GM19035 (cell line): ENCODE measurements at regions not wholly inside any gene's neighbourhood (a gene's known extent, or its start where the extent isn't known, plus 50 kb on each side); places are given as distances from the start of the nearest gene placed in this dataset.
A peak's percentile ranks its signal among the peaks of the same experiment; 100 is the strongest.

Experiments used
- ATAC-seq: cut with Tn5 transposase; IDR thresholded peaks from one replicate; pipeline ENCODE4 v1.9.1; 2021; ENCODE audit not compliant: unreplicated experiment

DNA sequence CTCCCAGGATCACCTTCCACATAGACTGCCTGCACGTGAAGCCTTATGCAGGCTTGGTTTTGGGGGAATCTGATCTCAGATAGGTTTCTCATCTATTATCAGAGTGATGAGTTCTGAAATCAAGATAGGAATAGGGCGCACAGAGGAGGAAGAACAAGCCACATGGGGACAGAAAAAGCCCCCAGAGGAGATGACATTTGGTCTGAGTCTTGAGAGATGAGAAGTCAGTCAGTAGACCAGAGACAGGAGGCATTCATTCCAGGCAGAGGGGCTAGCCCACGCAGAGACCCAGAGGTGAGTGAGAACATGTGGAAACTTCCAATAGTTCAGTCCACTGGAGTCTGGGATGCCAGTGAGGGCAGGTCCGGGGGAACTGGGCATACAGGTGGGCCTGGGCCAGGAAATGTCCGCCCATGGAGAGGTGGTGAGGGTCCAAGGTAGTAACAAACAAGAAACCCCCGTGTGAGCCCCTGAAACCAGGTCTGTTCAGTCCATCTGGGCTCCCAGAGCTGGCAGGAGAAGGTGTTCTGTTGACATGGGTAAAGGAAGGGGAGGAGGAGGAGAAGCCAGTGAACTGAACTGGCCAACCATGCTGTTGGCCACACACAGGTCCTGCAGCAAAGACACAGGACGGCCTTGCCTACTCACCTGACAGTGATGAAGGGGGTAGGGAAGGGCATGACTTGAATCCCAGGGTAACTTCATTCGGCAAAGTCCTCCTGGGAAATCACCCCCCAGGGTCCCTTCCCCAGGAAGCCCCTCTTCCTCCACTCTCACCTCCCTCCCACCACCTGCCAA is 69.3 kb upstream of the SMNDC1 start:
- ATAC-seq: no peak

DNA sequence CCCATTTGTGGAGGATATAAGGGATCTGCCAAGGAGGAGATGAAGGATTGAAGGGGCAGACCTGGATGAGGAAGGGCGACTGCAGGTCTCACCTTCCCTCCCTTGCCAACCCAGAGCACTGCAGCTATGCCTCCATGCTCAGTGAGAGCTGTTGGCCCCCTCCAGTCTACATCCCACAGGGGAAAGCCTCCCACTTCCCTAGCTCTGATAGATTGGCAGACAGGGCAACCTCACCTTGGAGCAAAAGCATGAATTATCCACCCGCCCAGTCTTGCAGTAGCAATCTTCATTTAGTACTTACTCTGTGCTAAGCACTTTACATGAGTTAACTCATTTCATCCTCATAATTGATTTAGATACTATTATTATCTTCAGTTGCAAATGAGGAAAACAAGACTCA is 70.4 kb upstream of the SMNDC1 start:
- no peak for ATAC-seq

DNA sequence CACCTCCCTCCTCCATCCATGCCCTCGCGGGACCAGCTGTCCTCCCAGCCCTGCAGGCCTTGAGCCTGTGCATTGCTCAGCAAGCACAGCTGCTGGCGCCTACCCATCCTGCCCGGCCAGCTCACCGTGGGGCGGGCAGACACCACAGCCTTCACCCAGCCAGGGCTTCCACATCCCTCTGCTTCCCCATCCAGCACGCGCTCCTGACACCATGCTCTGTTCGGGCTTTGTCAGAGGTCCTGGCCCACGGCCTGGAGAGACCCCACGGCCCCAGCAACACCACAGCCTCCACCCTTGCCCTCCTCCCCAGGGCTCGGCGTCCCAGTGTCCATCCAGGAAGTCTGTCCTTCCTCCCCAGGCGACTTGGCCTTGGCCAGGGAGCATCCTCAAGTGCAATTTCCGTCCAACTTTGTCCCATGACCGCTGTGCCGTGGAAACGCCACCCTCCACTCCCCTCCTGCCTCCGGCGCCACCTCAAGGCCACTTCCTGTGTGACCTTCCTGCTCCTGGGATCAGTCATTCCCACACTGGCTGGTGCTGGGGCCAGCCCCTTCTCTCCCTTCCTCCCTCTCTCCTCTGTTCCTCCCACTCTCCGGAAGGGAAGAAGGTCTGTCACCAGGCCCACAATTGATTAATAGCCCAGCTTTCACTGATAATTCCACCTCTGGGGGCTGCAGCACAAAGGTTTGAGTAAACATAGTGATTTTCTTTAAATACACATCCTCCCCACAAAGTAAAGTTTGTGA is 71.5 kb upstream of the SMNDC1 start:
- ATAC-seq: no peak

DNA sequence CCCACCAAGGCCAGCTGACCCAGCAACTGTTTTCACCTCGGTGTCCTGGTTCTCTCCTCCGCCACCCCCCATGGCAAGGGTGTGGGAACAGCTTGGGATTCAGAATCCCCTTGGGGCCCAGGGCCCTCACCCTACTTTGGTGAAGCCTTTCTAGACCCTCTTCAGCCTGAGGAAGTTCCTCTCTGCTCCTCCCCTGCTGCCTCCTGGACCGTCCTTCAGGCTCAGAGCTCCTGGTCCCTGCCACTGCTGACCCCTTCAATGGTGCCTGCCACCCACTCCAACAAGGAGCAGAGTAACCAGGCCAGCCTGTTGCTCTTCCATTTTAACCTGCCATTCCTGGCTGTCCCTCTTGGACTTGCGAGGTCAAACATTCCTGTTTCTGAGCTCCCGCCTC is 72.0 kb upstream of the SMNDC1 start:
- no peak for ATAC-seq

DNA sequence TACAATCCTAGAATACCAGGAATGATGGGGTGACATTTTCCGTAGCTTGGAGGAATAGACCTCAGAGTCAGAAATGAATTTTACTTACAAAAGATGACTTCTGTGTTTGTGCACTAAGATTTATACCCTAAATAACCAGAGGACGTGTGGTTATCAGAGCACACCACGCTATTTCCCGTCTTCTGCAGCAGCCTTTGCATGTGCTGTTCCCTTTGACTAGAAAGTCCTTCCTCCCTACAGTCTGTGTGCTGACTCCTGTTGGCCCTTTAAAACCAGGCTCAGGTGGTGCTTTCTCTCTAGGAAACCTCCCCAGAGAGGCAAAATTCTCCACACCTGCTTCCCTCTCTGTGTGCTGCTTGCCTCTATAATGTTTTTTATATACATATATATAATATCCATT is 73.3 kb upstream of the SMNDC1 start:
- no peak for ATAC-seq

DNA sequence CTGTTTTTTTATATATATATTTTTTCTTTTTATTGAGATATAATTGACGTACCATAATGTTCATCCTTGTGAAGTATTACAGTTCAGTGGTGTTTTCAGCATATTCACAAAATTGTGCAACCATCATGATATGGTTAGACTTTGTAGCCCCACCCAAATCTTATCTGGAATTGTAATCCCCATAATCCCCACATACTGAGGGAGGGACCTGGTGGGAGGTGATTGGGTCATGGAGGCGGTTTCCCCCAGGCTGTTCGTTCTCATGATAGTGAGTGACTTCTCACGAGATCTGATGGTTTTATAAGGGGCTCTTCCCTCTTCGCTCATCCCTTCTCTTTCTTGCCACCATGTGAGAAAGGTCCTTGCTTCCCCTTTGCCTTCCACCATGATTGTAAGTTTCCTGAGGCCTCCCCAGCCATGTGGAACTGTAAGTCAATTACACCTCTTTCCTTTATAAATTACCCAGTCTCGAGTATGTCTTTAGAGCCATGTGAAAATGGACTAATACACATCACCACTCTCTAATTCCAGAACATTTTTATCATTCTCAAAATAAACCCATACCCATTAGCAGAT is 73.9 kb upstream of the SMNDC1 start:
- no peak for ATAC-seq

DNA sequence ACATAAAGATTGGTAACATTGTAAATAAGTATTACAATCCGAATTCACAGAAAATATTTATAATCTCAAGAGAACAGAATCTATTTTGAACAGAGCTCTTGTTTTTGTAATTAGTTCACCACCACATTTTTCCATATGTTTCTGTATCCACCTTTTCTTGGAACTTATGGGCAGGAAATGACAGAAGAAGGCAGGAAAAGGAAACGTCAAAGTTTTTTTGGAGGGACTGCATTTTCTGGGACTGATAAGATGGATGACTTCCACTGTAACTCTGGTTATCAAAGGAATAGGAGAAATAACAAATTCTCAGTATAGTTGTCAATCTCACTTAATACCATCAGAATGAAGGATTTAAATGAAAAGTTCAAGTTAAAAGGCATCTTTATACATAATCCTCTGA is 75.1 kb upstream of the SMNDC1 start:
- no peak for ATAC-seq

DNA sequence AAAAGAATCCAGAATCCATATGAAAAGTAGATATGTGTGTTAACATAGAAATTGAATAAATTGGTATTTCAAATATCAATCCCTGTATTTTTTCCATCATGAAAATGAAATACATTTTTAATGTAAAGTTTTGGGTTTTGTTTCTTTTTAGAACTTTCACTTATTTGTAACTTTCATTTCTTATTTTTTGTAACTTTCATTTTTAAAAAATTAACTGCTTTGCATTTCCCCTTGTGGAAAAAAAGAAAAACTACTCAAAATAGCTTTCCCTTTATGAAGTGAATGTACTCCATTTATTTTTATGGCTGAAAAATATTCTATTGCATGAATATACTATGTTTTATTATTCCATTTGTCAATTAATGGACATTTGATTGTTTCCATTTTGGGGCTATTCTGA is 75.6 kb upstream of the SMNDC1 start:
- no peak for ATAC-seq

DNA sequence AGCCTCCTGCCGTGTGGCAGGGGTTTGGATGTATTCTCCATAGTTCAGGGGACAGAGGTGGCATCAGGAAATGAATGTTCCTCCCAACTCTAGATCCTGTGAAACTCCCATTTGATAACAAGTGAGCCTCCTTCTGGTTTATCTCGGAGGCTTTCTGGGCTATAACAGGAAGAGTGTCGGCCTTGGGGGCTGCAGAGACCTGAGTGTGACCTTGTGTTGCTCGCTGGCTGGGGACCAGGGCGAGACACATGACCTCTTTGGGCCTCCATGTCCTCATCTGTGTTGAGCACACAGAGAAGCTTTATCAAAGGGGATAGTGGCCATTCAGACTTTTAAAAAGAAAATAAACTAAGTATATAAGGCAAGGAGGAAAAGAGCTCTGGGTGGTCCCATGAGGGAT is 78.0 kb upstream of the SMNDC1 start:
- no peak for ATAC-seq

DNA sequence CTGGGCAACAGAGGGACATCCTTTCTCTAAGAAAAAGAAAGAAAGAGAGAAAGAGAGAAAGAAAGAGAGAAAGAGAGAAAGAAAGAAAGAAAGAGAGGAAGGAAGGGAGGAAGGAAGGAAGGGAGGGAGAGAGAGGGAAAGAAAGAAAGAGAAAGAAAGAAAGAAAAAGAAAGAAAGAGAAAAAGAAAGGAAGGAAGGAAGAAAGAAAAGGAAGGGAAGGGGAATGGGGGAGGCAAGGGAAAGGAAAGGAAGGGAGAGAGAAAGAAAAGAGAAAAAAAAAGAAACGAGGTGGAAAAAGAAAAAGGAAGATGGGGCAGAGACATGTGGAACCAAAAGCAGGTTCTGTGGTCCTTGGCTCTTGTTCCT is 82.9 kb upstream of the SMNDC1 start:
- no peak for ATAC-seq

DNA sequence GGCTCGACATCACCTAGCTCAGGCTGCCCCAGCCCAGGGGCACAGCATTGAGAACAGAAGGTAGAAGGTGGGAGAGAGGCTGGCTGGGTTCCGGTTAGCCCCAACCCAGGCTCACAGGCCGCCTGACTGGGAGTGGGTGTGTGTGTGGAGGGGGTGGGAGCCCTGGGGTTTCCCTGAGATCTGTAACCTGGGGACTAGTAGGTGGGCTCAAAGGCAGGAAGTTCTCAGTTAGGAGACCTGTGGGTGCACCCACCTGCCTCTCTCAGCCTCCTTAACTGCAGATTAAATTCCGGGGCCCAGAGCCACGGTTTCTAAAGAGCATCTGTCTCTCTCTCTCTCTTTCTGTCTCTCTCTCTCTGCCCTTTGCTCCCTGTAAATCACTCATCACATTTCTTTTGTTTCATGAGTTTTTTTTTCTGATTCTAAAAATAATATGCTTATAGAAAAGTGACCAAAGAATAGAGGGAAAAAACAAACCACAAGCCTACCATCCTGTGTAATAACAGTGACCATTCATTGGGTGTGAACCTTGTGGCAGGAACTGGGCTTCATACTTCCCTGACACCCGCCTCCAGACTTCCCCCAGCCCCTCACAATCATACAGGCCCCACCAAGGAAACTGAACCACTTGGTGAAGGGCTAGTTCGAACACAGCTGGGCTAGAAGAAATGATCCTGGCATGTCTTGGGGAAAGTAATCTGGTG is 83.4 kb upstream of the SMNDC1 start:
- ATAC-seq: peak; percentile 86

DNA sequence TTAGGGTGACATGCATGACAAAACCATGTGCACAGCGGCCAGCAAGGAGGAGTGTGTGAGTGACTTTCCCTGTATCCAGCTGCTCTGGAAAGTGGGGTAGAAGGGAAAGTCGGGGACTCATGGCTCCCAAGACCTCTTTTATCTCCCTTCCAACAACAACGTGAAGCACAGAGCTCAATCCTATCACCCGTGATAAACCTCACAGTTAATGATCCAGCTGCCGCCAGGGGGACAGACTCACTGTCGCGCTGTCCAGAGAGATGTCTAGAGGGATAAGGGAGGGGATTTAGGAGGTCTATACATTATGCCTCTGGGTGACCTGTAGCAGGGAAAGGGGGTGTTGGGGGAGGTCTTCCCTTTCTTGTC is 84.0 kb upstream of the SMNDC1 start:
- ATAC-seq: no peak

DNA sequence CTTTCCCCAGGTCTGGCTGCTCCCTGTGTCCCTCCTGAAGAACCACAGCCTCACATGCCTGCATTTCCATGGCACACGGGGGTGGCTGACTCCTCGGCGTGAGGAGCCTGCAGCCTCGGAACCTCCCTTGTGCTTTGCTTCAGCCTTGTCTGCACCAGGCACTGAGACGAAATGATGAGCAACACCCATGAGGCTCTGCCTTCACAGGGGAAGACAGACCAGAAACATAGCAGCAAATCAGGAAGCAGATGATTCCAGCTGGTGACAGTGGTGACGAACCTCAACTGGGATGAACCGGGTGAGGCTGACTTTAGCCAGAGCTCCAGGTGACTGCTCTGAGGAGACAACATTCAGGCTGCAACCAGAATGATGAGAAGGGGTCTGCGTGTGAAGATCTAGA is 84.5 kb upstream of the SMNDC1 start:
- no peak for ATAC-seq

DNA sequence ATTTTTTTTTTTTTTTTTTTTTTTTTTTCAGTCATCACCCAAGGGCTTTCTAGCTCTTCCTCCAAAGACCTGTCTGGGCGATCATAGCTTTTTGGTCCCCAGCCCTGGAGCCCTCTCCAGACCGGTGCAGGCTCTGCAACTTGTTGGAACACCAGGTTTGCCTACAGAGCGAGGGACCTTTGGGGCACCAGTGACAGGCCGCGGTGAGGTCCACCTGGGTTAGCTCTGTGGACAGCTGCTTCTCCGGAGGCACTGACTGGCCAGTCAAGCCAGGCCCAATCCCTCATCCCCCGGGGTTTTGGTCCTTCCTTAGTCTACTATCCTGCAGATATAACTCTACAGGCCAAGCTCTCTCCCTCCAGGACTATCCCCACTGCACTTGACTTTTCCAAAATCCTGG is 86.8 kb upstream of the SMNDC1 start:
- ATAC-seq: no peak

DNA sequence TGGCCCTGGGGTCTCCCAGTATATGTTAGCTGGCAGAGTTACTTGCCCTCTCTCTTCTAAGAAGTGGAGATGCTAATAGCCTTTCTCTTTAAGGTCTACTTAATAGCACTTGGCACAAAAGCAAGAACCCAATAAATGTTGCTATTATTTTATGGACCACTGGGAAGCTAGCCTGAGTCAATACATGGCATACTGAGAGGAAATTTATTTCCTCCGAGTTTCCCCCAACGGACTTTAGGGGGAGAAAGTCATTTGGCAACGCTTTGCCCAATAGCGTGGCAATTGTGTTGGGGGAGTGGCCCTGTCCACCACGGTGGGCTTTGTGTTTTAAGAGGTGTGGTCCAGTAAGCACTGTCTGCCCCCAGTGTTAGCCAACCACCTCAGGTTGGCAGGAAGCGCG is 87.4 kb upstream of the SMNDC1 start:
- ATAC-seq: no peak

DNA sequence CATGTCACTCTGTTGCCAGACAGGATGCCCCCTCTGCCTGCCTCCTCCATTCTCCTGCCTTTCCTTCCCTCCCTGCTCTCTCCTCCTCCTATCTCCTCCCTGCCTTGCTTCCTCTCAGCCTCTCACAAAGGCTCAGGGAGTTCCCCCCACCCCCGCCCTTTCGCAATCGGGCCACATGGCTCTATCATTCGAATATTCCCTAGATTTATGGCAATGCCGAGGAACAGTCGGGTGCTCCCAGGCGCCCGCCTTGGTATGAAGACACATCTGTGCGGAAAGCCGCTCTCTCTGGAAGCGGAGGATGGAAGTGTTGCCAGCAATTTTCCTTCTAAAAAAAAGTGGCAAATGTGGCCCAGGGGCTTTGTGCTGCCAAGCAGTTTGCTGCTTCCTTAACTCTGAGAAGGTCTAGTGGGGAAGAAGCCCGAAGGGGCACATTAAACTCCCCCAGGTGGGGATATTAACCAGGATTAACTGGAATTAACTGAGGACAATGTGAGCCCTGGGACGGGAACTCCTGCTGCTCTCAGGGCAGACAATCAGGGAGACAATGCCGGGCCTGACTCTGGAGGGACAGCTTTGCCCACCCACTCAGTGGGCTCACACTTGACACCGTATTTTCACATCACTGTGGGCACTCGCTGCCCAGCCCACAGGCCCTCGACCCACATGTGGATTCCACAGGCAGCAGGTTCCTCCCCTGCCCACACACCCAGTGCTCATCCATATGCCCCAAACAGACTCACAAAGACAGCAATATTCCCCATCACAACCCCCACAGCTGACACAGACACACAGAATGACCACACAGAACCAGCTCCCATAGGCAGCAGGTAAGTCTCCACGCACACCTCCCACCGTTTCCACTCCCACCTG is 88.4 kb upstream of the SMNDC1 start:
- no peak for ATAC-seq

DNA sequence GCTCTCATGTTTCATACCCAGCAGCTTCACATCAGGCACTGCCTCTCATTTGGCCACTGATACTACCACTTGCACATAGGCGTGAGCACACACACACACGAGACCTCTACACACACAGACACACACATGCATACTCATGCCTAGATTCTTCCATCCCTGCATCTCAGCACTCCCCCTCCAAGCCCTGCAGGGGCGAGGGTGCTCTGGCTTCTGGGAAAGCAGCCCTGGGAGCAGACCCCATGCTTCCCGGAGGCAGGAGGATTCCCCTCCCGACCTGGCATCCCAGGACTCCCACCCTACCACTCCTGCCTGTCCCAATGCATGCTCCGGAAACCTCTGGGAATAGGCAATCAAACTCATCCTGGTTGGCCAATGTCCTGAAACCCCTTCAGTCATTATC is 89.1 kb upstream of the SMNDC1 start:
- no peak for ATAC-seq

DNA sequence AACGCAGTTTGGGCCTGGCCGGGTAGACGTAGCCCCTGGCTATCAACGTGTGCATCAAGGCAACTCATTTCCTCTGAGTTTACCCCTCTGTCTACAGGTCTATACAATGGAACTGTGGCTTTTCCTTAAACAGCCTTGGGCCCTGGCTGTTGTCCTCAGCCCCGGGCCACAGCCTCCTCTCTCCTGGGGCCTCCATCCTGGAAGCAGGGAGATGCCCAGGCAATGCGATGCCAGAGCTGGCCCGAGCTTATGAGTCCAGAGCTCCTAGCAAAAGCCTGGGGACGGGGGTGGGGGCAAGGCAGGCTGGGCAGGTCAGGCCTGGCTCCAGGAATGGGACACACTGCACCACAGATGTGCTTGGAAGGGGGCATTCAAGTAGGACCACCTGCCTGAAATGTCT is 89.6 kb upstream of the SMNDC1 start:
- no peak for ATAC-seq

DNA sequence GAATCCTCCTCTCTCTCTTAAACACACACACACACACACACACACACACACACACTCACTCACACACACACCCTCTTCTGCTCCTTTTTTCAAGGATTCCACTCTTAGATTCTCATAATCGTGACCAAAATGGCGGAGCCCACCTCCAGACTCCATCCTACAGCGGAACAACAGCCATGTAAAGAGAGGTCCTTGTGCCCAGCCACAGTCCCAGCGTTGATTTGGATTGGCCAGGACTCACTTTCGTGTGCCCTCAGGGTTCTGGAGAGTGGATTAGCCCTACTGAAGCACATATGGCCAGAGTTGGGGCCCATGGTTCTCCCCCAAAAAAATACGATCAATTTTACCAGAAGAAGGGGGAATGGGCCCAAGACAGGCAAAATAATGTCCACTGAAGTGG is 90.2 kb upstream of the SMNDC1 start:
- ATAC-seq: no peak

DNA sequence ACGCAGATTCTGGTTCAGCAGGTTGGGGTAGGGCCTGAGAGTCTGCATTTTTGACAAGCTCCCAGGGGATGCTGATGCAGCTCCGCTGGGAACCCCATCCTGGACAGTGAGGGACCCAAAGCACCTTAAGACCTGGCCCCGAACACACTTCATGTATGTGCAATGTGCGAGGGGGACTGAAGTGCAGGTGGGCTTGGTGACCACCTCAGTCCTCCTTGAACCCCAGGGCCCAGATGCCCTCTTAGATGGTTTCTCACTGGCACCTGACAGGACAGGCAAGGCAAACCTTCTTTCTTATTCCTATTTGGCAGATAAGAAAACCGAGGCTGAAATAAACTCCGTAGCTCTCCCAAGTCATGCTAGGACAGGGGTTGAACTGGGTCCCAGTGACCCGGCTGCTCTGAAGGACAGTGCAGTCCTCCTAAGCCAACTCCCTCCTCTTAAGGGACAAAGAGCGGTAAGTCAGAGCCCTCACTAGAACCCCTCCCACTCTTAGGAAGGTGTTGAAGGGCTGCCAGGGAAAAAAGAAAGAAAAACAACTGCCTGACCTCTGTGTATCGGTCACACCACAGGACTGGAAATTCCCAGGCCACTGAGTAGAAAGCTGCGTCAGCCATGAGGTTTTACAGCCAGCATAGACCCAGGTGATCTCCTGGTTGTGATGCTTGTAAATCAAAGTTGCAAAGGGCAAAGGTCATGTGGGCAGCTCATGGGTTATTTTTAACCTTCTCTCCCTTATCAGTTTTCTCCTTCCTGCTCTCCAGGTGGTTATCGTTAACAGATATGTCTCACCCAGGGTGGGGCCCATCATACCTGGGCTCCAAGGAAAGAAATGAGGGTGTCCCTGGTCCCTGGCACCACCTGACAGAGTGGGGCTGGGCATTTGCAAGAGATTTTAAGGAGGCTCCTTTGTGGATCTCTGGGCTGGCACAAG is 90.9 kb upstream of the SMNDC1 start:
- peak; percentile 90 for ATAC-seq
